Choroid plexus epithelial cell (primary cell): ENCODE measurements at regions not wholly inside any gene's neighbourhood (a gene's known extent, or its start where the extent isn't known, plus 50 kb on each side); places are given as distances from the start of the nearest gene placed in this dataset.

Experiments used
- DNase-seq: peaks from one replicate; pipeline ENCODE4 v3.0.0-alpha.2; 2010; ENCODE audit warnings: low read depth
- H3K4me3 ChIP-seq: 2 replicates; pipeline ENCODE4 v1.5.1; 2011; ENCODE audit warnings: low read depth, mild to moderate bottlenecking, control low read depth, low read length, moderate library complexity
- CTCF ChIP-seq: conservative IDR thresholded peaks from 2 replicates; pipeline ENCODE4 v1.5.1; 2011; ENCODE audit warnings: low read depth, mild to moderate bottlenecking, control low read depth, inconsistent platforms, low read length, moderate library complexity

GRCh38 chr2:45207101-45207500, 197.8 kb upstream of the SIX2 start:
- DNase-seq: no peak
- TF ChIP-seq CTCF: no peak
- no peak overlapping the region for H3K4me3 ChIP-seq

GRCh38 chr2:45205985-45206384, 196.7 kb upstream of the SIX2 start:
- no peak for TF ChIP-seq CTCF
- no peak overlapping the region for H3K4me3 ChIP-seq
- peak; percentile 22 for DNase-seq

- TF ChIP-seq CTCF: no peak
- DNase-seq: no peak
- H3K4me3 ChIP-seq: no peak overlapping the region
Measured at GRCh38 chr2:45205480-45205879, 196.2 kb upstream of the SIX2 start.

GRCh38 chr2:45203400-45203799, 194.1 kb upstream of the SIX2 start:
- no peak for DNase-seq
- no peak overlapping the region for H3K4me3 ChIP-seq
- TF ChIP-seq CTCF: no peak

GRCh38 chr2:45199973-45200372, 190.7 kb upstream of the SIX2 start:
- no peak overlapping the region for H3K4me3 ChIP-seq
- peak; percentile 82 for DNase-seq
- TF ChIP-seq CTCF: no peak

GRCh38 chr2:45195916-45196315, 186.7 kb upstream of the SIX2 start:
- no peak for TF ChIP-seq CTCF
- DNase-seq: no peak
- H3K4me3 ChIP-seq: no peak overlapping the region

- H3K4me3 ChIP-seq: no peak overlapping the region
- no peak for TF ChIP-seq CTCF
- DNase-seq: no peak
Measured at GRCh38 chr2:45194596-45194995, 185.3 kb upstream of the SIX2 start.
